ENCODE measurements at regions not wholly inside any gene's neighbourhood (a gene's known extent, or its start where the extent isn't known, plus 50 kb on each side); places are given as distances from the start of the nearest gene placed in this dataset.

DNA sequence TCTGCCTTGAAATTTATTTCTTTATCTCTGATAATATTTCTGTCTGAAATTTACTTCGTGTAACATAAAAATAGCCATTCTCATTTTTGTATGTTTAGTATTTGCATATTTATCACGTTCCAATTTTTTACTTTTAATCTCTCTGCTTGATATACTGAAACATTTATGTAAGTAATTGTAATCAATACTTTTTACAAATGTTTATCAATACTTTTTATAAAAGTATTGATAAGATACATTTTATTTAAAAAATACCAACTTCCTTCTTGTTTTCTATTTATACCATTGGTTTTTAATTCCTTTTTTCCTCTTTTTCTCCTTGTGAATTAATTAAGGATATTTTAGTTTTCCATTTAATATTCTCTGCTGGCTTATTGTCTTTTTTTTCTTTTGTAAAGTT, 60.3 kb upstream of the TBL1XR1 start:
- TF ChIP-seq, protein P1, sequence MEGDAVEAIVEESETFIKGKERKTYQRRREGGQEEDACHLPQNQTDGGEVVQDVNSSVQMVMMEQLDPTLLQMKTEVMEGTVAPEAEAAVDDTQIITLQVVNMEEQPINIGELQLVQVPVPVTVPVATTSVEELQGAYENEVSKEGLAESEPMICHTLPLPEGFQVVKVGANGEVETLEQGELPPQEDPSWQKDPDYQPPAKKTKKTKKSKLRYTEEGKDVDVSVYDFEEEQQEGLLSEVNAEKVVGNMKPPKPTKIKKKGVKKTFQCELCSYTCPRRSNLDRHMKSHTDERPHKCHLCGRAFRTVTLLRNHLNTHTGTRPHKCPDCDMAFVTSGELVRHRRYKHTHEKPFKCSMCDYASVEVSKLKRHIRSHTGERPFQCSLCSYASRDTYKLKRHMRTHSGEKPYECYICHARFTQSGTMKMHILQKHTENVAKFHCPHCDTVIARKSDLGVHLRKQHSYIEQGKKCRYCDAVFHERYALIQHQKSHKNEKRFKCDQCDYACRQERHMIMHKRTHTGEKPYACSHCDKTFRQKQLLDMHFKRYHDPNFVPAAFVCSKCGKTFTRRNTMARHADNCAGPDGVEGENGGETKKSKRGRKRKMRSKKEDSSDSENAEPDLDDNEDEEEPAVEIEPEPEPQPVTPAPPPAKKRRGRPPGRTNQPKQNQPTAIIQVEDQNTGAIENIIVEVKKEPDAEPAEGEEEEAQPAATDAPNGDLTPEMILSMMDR (IDR thresholded peaks at IDR 0.05), result no peak
- no peak for TF ChIP-seq EZH2 (IDR thresholded peaks at IDR 0.05; ENCODE audit: borderline replicate concordance, insufficient read depth, low read depth, low read length, poor library complexity, severe bottlenecking)
